ENCODE measurements at regions not wholly inside any gene's neighbourhood (a gene's known extent, or its start where the extent isn't known, plus 50 kb on each side); places are given as distances from the start of the nearest gene placed in this dataset.

DNA sequence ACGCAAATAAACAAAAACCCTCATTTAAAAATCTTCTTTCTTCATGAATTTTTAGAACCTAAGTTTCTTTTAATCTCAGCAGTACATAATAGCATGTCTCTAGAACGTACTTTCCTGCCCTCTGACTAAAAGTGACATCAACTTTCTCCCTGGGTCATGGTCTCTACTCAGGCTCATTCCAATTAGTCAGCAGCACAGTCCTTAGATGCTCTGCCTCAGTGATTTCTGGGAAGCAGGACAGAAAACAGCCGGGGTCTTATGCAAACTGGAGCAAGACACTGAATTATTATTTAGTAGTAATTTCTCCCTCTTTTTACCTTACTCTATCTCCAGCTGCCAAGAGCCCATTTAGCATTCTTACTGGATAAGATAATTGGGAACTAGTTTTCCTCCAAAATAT lies 365.2 kb downstream of the TUSC7 start:
- no peak for TF ChIP-seq CTCF (IDR thresholded peaks at IDR 0.05; ENCODE audit: control insufficient read depth, insufficient read depth, low read depth, low read length, missing control alignments)
- no peak for DNase-seq (ENCODE audit: low read depth)

GRCh38 chr3:117079997-117080396 lies 370.4 kb downstream of the TUSC7 start:
- TF ChIP-seq CTCF (IDR thresholded peaks at IDR 0.05; ENCODE audit: control insufficient read depth, insufficient read depth, low read depth, low read length, missing control alignments) = no peak
- no peak for DNase-seq (ENCODE audit: low read depth)

More for the DNA sequence above, 365.2 kb downstream of the TUSC7 start:
- H3K4me3 ChIP-seq (ENCODE audit: control insufficient read depth, low read depth, low read length) = no peak overlapping the region

GRCh38 chr3:117080872-117081271 lies 371.3 kb downstream of the TUSC7 start:
- no peak for DNase-seq (ENCODE audit: low read depth)
- H3K4me3 ChIP-seq (ENCODE audit: control insufficient read depth, low read depth, low read length) = no peak overlapping the region
- no peak for TF ChIP-seq CTCF (IDR thresholded peaks at IDR 0.05; ENCODE audit: control insufficient read depth, insufficient read depth, low read depth, low read length, missing control alignments)

More at GRCh38 chr3:117079997-117080396, 370.4 kb downstream of the TUSC7 start:
- no peak overlapping the region for H3K4me3 ChIP-seq (ENCODE audit: control insufficient read depth, low read depth, low read length)

DNA sequence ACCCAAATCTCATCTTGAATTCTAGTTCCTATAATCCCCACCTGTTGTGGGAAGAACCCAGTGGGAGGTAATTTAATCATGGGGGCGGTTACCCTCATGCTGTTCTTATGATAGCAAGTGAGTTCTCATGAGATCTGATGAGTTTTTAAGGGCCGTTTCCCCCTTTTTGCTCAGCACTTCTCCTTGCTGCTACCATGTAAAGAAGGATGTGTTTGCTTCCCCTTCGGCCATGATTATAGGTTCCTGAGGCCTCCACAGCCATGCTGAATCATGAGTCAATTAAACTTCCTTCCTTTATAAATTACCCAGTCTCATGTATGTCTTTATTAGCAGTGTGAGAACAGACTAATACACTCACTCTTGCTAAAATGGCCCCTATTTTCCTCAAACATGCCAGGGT lies 374.7 kb downstream of the TUSC7 start:
- DNase-seq (ENCODE audit: low read depth) = no peak
- no peak overlapping the region for H3K4me3 ChIP-seq (ENCODE audit: control insufficient read depth, low read depth, low read length)
- TF ChIP-seq CTCF (IDR thresholded peaks at IDR 0.05; ENCODE audit: control insufficient read depth, insufficient read depth, low read depth, low read length, missing control alignments) = no peak

GRCh38 chr3:117084739-117085270 lies 375.2 kb downstream of the TUSC7 start:
- no peak for DNase-seq (ENCODE audit: low read depth)
- no peak overlapping the region for H3K4me3 ChIP-seq (ENCODE audit: control insufficient read depth, low read depth, low read length)
- no peak for TF ChIP-seq CTCF (IDR thresholded peaks at IDR 0.05; ENCODE audit: control insufficient read depth, insufficient read depth, low read depth, low read length, missing control alignments)

DNA sequence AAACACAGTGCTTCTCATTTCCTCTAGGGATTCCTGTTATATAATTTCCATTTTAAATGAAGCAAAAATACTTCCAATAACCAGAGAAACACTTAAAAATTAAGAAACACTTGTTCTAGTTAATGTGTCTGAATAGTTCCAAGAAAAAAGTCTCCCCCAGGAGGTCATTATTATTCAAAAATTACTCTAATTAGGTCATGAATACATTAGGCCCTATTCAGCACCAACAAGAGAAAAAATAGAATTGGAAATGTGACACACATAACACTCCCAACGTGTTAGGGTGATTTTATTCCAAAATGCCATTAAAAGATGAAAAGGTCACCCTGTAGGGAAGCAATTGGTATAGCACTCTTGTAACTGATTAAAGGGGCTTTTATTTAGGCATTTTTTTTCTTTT lies 382.1 kb downstream of the TUSC7 start:
- no peak overlapping the region for H3K4me3 ChIP-seq (ENCODE audit: control insufficient read depth, low read depth, low read length)
- no peak for DNase-seq (ENCODE audit: low read depth)
- TF ChIP-seq CTCF (IDR thresholded peaks at IDR 0.05; ENCODE audit: control insufficient read depth, insufficient read depth, low read depth, low read length, missing control alignments) = no peak

GRCh38 chr3:117096549-117096948 lies 387.0 kb downstream of the TUSC7 start:
- TF ChIP-seq CTCF (IDR thresholded peaks at IDR 0.05; ENCODE audit: control insufficient read depth, insufficient read depth, low read depth, low read length, missing control alignments) = no peak
- no peak overlapping the region for H3K4me3 ChIP-seq (ENCODE audit: control insufficient read depth, low read depth, low read length)
- no peak for DNase-seq (ENCODE audit: low read depth)
